HG03159 (cell line): ENCODE measurements at regions not wholly inside any gene's neighbourhood (a gene's known extent, or its start where the extent isn't known, plus 50 kb on each side); places are given as distances from the start of the nearest gene placed in this dataset.

Source experiments
- ATAC-seq: cut with Tn5 transposase; IDR thresholded peaks from one replicate; pipeline ENCODE4 v1.9.1; 2021; ENCODE audit warnings: mild to moderate bottlenecking, moderate library complexity; ENCODE audit not compliant: unreplicated experiment

DNA sequence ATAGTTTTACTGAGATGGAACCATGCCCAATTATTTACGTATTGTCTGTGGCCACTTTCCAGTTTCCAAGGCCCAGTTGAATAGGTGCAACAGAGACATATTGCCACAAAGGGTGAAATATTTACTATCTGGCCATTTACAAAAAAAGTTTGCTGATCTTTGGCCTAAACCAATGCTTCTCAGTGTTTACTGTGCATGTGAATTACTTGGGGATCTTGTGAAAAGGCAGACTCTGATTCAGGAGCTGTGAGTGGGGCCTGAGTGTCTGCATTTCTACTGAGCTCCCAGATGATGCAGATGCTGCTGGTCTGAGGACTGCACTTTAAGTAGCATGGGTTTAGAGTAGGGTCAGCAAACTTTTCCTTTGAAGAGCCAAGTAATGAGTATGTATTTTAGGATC, 94.1 kb upstream of the PDE5A start:
- no peak for ATAC-seq

DNA sequence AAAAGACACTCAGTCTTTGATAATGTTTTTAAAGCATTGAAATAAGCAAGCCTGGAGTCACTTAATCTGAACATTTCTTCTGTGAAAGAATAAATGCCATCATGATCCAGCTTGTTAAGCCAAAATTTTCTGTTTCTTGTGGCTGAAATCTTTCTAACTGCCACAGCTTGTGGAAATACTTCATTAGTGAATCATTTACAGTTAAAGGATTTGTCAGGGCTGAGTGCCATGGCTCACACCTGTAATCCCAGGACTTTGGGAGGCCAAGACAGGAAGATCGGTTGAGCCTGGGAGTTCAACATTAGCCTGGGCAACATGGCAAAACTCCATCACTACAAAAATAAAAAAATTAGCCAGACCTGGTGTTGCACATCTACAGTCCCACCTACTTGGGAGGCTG, 93.3 kb upstream of the PDE5A start:
- ATAC-seq, result no peak

DNA sequence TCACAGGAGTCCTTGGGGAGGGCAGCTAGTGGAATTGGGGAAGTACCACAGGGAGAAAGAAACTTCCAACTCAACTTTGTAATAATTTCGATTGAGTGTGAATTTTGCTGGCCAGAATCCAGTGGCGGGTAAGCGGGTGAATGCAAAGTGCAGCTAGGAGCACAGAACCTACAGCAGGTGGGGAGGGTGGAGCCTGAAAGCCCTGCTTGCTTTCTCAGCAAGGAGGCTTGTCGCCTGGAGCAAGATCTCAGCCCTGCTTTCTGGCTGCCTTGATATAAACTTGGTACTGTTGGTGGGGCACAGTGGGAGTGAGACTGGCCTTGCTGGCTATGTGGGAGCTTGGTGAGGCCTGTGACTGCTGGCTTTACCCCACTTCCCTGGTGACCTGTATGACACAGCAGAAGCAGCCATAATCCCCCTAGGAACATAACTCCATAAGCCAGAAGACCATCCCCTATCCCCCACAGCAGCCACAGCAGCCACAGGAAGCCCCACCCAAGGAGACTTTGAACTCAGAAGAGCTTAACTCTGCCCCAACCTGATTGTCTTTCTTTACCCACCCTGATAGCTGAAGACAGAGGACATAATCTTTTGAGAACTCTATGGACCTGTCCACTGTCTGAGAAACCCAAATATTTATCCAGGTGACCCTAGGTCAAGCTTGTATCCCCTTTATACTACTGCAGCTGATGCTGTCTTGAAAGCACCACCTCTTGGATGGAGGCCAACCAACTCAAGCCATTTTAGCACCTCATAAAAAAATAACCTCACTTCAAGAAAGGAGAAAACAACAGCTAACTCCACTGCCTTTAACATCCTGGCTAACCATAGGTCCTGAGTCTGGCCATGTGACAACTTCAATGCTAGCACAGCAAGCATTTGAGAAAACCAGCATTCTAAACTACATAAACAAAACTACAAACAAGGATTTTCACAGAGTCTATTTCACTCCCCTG, 87.2 kb upstream of the PDE5A start:
- ATAC-seq, result no peak

DNA sequence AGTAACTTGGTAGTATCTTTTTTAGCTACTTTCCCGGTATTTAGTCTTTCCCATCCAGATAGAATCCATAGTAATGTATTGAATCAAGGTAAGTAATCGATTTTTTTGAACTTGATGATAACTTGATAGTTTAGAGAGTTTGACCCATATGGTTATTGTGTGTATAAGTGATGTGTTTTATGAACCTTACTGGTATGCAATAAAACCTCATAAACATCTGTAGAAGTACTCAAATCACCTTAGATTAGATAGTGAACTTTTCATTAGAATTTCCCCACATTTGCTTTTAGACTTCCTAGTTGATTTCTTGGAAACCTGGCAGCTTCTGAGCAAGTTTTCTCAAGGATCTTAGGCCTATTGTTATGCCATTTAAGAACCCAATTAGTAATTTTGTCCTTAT, 80.8 kb upstream of the PDE5A start:
- no peak for ATAC-seq

GRCh38 chr4:119707336-119707735, 78.7 kb upstream of the PDE5A start:
- no peak for ATAC-seq

DNA sequence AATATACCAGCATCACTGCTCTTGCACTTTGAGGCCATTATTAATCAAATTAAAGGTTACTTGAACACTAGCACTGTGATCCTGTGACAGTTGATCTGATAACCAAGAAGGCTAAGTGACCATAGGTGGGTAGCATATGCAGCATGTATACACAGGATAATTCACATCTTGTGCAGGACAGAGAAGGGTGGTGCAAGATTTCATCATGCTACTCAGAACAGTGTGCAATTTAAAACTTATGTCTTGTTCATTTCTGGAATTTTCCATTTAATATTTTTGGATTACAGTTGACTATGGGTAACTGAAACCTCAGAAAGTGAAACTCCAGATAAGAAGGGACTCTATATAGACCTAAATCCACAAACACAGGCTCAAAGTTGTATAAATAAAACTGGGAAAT, 78.2 kb upstream of the PDE5A start:
- no peak for ATAC-seq

- no peak for ATAC-seq
Measured at GRCh38 chr4:119697887-119698393, 69.3 kb upstream of the PDE5A start.

DNA sequence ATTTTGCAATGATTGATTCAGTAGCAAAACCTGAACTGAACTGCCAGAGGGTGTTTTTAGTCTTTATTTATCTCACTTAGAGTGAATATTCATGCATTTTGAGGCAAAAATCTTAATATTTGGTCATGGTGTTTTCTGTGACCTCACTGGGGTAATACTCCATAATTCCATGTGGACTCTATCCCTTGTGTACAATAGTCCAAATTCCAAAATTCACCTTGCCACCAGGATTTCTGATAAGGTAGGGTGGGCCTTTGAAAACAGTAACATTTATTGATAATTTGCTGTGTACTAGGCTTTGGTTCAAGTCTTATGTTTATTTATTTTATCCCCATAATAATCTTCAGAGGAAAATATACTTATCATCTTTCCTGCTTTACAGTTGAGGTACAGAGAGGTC, 68.4 kb upstream of the PDE5A start:
- ATAC-seq, result no peak

GRCh38 chr4:119695216-119695615, 66.6 kb upstream of the PDE5A start:
- no peak for ATAC-seq

- ATAC-seq, result no peak
Measured at GRCh38 chr4:119693126-119693525, 64.5 kb upstream of the PDE5A start.

- ATAC-seq, result no peak
Measured at GRCh38 chr4:119692001-119692400, 63.4 kb upstream of the PDE5A start.

DNA sequence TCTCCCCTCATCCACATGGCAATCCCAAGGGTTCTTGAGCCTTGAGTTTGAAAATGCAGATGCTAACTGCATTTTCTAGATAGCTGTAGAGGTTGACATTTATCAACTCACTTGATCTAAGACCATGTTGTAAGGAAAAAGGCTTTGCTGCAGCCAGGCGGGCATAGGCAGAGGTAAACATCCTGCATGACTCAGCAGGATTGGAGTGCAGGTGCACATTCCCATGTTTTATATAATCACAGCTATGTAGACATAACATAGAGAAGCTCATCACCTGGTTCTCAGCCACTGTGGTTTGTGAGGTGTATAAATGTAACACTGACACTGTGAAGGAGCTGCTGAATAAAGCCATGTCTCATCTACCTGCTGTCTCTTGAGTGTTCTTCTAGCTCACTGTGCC, 62.3 kb upstream of the PDE5A start:
- ATAC-seq, result no peak

- ATAC-seq, result no peak
Measured at GRCh38 chr4:119688446-119688845, 59.8 kb upstream of the PDE5A start.

- no peak for ATAC-seq
Measured at GRCh38 chr4:119684463-119684862, 55.9 kb upstream of the PDE5A start.

- no peak for ATAC-seq
Measured at GRCh38 chr4:119683518-119683917, 54.9 kb upstream of the PDE5A start.

DNA sequence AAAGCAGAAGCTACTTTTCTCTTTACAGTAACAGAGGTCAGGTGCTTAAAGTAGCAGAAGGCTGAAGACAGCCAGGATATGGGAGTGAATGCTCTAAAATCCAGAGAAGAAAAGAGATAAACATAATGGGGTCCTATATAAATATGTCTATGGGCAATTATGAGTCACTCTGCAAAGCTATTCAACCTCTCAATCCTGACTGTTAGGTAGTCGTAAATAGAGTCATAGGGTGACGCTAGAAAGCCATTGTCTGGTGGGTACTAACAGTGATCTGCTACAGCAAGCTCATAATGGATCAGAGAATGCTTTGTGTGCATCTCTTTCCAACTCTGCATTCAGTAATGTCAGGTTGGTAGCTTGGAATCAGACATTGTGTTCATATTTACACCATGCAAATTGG, 53.5 kb upstream of the PDE5A start:
- no peak for ATAC-seq

DNA sequence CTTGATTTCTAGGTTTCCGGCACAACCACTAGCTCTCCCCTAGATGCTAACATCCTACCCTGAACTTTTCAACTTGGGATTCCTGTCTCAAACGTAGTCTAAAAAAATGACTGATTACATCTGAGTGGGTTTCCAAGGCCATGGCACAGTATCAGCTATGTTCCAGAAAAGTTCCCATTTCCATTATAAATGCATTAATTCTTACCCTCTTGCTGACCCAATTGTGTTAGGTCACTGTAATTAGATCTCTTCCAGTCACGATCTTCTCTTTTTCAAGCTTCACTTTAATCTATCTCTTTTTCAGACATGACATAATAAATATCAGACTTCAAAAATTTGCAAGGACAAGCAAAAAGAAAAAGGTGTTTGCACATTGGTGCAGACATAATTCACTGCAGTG, 50.6 kb upstream of the PDE5A start:
- no peak for ATAC-seq

GRCh38 chr4:119678761-119679160, 50.2 kb upstream of the PDE5A start:
- no peak for ATAC-seq
